ENCODE measurements at regions not wholly inside any gene's neighbourhood (a gene's known extent, or its start where the extent isn't known, plus 50 kb on each side); places are given as distances from the start of the nearest gene placed in this dataset.
A peak's percentile ranks its signal among the peaks of the same experiment; 100 is the strongest.

DNA sequence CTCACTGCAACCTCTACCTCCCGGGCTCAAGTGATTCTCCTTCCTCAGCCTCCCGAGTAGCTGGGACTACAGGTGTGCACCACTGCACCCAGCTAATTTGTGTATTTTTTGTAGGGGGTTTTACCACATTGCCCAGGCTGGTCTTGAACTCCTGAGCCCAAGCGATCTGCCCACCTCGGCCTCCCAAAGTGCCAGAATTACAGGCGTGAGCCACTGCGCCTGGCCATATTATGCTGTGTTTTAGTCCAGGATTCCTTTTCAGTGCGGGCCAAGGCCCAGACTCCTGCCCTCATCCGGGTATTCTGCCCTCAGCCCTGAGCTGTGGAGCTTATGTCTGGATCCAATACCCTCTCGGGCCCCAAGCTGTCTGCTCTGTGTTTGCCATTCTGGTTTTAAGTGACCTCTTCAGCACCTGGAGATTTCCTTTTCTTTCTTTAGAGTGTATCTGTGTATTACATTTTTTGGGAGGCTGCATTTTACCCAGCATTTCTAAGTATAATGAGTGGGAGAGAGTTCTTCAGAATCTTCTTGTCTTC, 114.9 kb downstream of the BUB3 start:
- ChIA-PET CTCF (ENCODE audit: partially characterized antibody) (no interaction called here), POLR2A (ENCODE audit: partially characterized antibody) (no interaction called here)
- Histone ChIP-seq H3K9me3 (ENCODE audit: control insufficient read depth in 1 of 2, low read length in 2 of 2) (no peaks in the 10 kb centered on the region), H3K4me1 (ENCODE audit: insufficient read depth, low read length) (no peaks in the 10 kb centered on the region), H3K36me3 (ENCODE audit: insufficient read depth, low read length) (no peaks in the 10 kb centered on the region), H3K4me3 (ENCODE audit: low read length in 2 of 2) (no peak overlapping the region), H3K27ac (ENCODE audit: low read depth, low read length) (no peak overlapping the region), H3K27me3 (ENCODE audit: insufficient read depth, low read length) (no peaks in the 10 kb centered on the region)
- DNase-seq: no peak
- Mint-ChIP-seq H3K27ac (peak overlapping the region in 1 of 7 donors; percentile 33), H3K9me3 (peaks cover 0 to under 1% (median 0%) of the 10 kb centered on the region in 8 donors), H3K4me3 (no peak overlapping the region), H3K4me1 (peaks cover 0 to 5% (median 0%) of the 10 kb centered on the region in 4 donors), H3K36me3 (peaks cover 0 to 22% of the 10 kb centered on the region in 2 donors), H3K27me3 (peaks cover 2 to 7% of the 10 kb centered on the region in 2 donors)
- intact Hi-C loops (cut with micrococcal nuclease): no loop called here

DNA sequence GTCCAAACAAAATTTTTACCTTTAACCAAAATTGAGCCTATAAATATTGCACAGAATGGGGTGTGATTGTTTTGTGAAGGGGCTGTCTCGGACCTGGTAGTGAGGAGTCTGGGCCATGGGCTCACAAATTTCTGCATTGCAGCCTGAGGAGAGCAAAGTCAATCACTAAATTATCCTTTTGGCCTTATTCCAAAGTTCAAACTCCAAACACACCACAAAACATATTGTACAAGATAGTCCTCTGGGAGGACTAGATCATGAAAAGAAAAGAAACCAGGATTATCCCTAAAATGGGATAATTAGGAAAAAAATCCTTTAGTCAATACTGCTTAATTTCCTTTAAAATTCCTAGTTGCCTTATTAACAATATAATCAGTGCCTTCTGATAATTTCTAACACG, 115.5 kb downstream of the BUB3 start:
- Histone ChIP-seq H3K36me3 (ENCODE audit: insufficient read depth, low read length) (no peaks in the 10 kb centered on the region), H3K9me3 (ENCODE audit: control insufficient read depth in 1 of 2, low read length in 2 of 2) (no peaks in the 10 kb centered on the region), H3K4me1 (ENCODE audit: insufficient read depth, low read length) (no peaks in the 10 kb centered on the region), H3K27ac (ENCODE audit: low read depth, low read length) (no peak overlapping the region), H3K4me3 (ENCODE audit: low read length in 2 of 2) (no peak overlapping the region), H3K27me3 (ENCODE audit: insufficient read depth, low read length) (no peaks in the 10 kb centered on the region)
- ChIA-PET CTCF (ENCODE audit: partially characterized antibody) (interaction anchor here (1.1 kb wide), 1 partner anchor 45 kb away, joined by 3 read pairs; no protein-coding TSS in a partner anchor), POLR2A (ENCODE audit: partially characterized antibody) (no interaction called here)
- Mint-ChIP-seq H3K27me3 (peaks cover 4 to 10% of the 10 kb centered on the region in 2 donors), H3K4me1 (peaks cover 0 to 5% (median 0%) of the 10 kb centered on the region in 4 donors), H3K27ac (no peak overlapping the region), H3K4me3 (no peak overlapping the region), H3K36me3 (peaks cover 0 to 22% of the 10 kb centered on the region in 2 donors), H3K9me3 (peaks cover 0 to 2% (median 0%) of the 10 kb centered on the region in 8 donors)
- intact Hi-C loops (cut with micrococcal nuclease): no loop called here
- no peak for DNase-seq

DNA sequence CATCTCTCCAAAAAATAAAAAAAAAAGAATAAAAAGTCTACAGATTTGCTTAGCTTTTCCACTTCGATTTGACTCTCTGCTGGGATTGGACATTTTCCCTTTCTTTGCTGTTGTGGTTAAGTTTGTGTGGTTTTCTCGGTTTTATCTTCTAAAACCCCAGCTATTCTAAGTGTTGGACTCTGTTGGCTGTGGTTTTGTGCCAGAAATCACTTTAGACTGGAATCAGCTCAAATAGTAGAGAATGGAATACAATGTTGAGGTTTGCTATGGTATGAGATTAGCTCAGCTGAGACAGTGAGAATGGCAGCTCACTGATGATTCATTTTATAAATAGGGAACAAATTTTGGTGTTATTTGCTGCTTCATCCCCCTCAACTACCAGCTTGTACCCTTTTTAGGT, 116.0 kb downstream of the BUB3 start:
- CTCF ChIA-PET (ENCODE audit: partially characterized antibody): interaction anchor here (1.1 kb wide), 1 partner anchor 45 kb away, joined by 3 read pairs; no protein-coding TSS in a partner anchor
- intact Hi-C loops (cut with micrococcal nuclease): no loop called here
- H3K4me1 Mint-ChIP-seq: peaks cover 0 to 7% (median 0%) of the 10 kb centered on the region in 4 donors

DNA sequence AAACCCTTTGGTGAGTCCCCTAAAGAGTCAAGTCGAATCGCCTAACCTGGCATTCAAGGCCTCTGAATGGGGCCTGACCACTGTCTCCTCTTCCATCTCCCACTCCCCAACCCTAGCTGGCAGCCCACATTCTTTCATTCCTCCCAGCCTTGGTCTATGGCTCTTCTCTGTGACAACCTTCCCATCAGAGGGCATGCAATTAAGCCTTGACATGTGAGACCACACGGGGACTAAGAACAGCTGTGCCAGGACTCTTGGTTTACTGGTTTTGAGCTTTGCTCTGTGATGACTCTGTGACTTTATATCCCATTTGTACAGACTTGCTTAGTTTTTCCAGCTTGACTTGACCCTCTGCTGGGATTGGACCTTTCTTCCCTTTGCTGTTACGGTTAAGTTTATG, 116.6 kb downstream of the BUB3 start:
- Histone ChIP-seq H3K4me3 (ENCODE audit: low read length in 2 of 2) (no peak overlapping the region), H3K9me3 (ENCODE audit: control insufficient read depth in 1 of 2, low read length in 2 of 2) (no peaks in the 10 kb centered on the region), H3K36me3 (ENCODE audit: insufficient read depth, low read length) (no peaks in the 10 kb centered on the region), H3K4me1 (ENCODE audit: insufficient read depth, low read length) (no peaks in the 10 kb centered on the region), H3K27me3 (ENCODE audit: insufficient read depth, low read length) (no peaks in the 10 kb centered on the region), H3K27ac (ENCODE audit: low read depth, low read length) (no peak overlapping the region)
- H3K36me3 Mint-ChIP-seq: peaks cover 0 to 22% of the 10 kb centered on the region in 2 donors
- H3K4me3 Mint-ChIP-seq: no peak overlapping the region
- no peak overlapping the region for H3K27ac Mint-ChIP-seq
- intact Hi-C loops (cut with micrococcal nuclease): no loop called here
- ChIA-PET POLR2A (ENCODE audit: partially characterized antibody) (no interaction called here), CTCF (ENCODE audit: partially characterized antibody) (interaction anchor here (1.1 kb wide), 1 partner anchor 46 kb away, joined by 3 read pairs; no protein-coding TSS in a partner anchor)
- peaks cover 0 to 10% (median 0%) of the 10 kb centered on the region in 4 donors for H3K4me1 Mint-ChIP-seq
- peaks cover 5 to 12% of the 10 kb centered on the region in 2 donors for H3K27me3 Mint-ChIP-seq
- DNase-seq: no peak
- H3K9me3 Mint-ChIP-seq: peaks cover 0 to 3% (median 0%) of the 10 kb centered on the region in 8 donors

More for the DNA sequence above, 116.0 kb downstream of the BUB3 start:
- Histone ChIP-seq H3K4me3 (ENCODE audit: low read length in 2 of 2) (no peak overlapping the region), H3K4me1 (ENCODE audit: insufficient read depth, low read length) (no peaks in the 10 kb centered on the region), H3K9me3 (ENCODE audit: control insufficient read depth in 1 of 2, low read length in 2 of 2) (no peaks in the 10 kb centered on the region), H3K27ac (ENCODE audit: low read depth, low read length) (no peak overlapping the region), H3K27me3 (ENCODE audit: insufficient read depth, low read length) (no peaks in the 10 kb centered on the region), H3K36me3 (ENCODE audit: insufficient read depth, low read length) (no peaks in the 10 kb centered on the region)
- Mint-ChIP-seq H3K9me3 (peaks cover 0 to 3% (median 0%) of the 10 kb centered on the region in 8 donors), H3K36me3 (peaks cover 0 to 22% of the 10 kb centered on the region in 2 donors), H3K27ac (no peak overlapping the region), H3K27me3 (peaks cover 5 to 11% of the 10 kb centered on the region in 2 donors), H3K4me3 (no peak overlapping the region)
- POLR2A ChIA-PET (ENCODE audit: partially characterized antibody): no interaction called here
- DNase-seq: no peak

DNA sequence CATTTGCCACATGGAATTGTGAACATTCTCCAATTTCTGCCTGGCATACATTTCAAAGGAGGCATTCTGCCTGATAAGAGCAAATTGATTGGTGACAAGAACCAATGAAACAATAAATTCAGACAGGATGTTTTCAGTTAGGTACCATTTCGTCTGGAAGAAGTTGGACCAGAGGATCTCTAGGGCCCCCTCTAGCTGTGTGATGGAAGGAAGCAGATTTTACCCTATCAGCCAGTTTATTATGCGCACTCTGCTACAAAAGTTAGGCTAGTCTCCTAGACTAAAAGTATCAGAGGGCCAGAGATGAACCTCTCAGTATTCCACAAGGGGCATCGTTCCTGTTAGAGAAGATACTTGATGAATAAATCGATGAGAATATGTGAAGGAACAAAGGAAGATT, 118.0 kb downstream of the BUB3 start:
- Mint-ChIP-seq H3K27ac (no peak overlapping the region), H3K36me3 (peaks cover 2 to 26% of the 10 kb centered on the region in 2 donors), H3K4me1 (peaks cover 0 to 10% (median 0%) of the 10 kb centered on the region in 4 donors), H3K9me3 (peaks cover 0 to 4% (median 1%) of the 10 kb centered on the region in 8 donors), H3K27me3 (peaks cover 5 to 14% of the 10 kb centered on the region in 2 donors), H3K4me3 (no peak overlapping the region)
- H3K27ac ChIP-seq (ENCODE audit: low read depth, low read length): no peak overlapping the region
- POLR2A ChIA-PET (ENCODE audit: partially characterized antibody): no interaction called here
- no peak overlapping the region for H3K4me3 ChIP-seq (ENCODE audit: low read length in 2 of 2)
- H3K9me3 ChIP-seq (ENCODE audit: control insufficient read depth in 1 of 2, low read length in 2 of 2): no peaks in the 10 kb centered on the region
- no peaks in the 10 kb centered on the region for H3K36me3 ChIP-seq (ENCODE audit: insufficient read depth, low read length)
- CTCF ChIA-PET (ENCODE audit: partially characterized antibody): interaction anchor here (1.2 to 1.8 kb wide), 2 partner anchors 34 to 138 kb away, joined by 4 to 6 read pairs; no protein-coding TSS in a partner anchor
- intact Hi-C loops (cut with micrococcal nuclease): loop anchor here (2.0 kb wide), 1 partner anchor 139 kb away; no protein-coding TSS in a partner anchor
- no peaks in the 10 kb centered on the region for H3K27me3 ChIP-seq (ENCODE audit: insufficient read depth, low read length)
- no peaks in the 10 kb centered on the region for H3K4me1 ChIP-seq (ENCODE audit: insufficient read depth, low read length)
- no peak for DNase-seq

DNA sequence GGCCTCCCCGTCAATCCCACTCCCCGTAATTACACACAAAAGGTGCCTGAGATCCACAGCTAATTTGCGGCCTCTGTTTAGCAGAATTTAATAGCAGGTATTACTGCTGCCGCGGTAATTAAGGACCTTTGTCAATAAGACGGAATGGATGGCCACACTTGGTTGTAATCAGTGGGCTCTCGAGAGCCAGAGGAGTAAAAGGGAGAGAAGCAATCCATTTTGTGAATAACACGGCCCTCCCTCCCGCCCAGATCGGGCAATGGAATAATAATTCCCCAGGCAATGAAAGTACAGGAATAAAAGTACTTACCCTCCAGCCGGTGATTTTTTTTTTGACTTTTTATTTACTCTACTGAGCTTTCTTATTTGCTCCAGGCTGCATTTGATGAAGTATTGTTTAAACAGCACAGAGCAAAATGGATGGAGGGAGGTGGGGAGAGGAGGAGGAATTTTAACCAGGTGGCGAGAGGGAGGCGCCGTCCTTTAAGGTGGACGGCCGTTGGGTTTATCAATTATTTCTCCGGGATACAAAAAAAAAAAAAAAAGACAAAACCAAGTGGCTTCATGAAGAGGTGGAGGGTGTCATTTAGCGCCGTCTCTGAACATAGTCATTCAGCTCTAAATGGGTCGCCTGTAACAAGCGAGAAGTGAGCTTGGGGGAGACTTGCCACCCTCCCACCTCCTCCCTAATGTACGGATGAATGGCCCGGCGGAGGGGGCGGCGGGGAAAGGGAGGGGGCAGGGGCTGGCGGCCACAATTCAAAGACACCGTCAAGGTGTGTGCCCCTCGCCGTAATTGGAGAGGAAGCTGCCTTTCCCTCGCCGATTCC, 120.3 kb downstream of the BUB3 start:
- Mint-ChIP-seq H3K36me3 (peaks cover 2 to 22% of the 10 kb centered on the region in 2 donors), H3K4me3 (no peak overlapping the region), H3K4me1 (peaks cover 0 to 10% (median 0%) of the 10 kb centered on the region in 4 donors), H3K9me3 (peaks cover 0 to 4% (median 1%) of the 10 kb centered on the region in 8 donors), H3K27ac (no peak overlapping the region), H3K27me3 (peaks cover 5 to 14% of the 10 kb centered on the region in 2 donors)
- DNase-seq: no peak
- ChIA-PET POLR2A (ENCODE audit: partially characterized antibody) (no interaction called here), CTCF (ENCODE audit: partially characterized antibody) (interaction anchor here (1.8 kb wide), 1 partner anchor 33 kb away, joined by 4 read pairs; no protein-coding TSS in a partner anchor)
- intact Hi-C loops (cut with micrococcal nuclease): no loop called here
- no peak overlapping the region for H3K4me3 ChIP-seq (ENCODE audit: low read length in 2 of 2)
- no peaks in the 10 kb centered on the region for H3K36me3 ChIP-seq (ENCODE audit: insufficient read depth, low read length)
- no peak overlapping the region for H3K27ac ChIP-seq (ENCODE audit: low read depth, low read length)
- H3K9me3 ChIP-seq (ENCODE audit: control insufficient read depth in 1 of 2, low read length in 2 of 2): no peaks in the 10 kb centered on the region
- H3K27me3 ChIP-seq (ENCODE audit: insufficient read depth, low read length): no peaks in the 10 kb centered on the region
- no peaks in the 10 kb centered on the region for H3K4me1 ChIP-seq (ENCODE audit: insufficient read depth, low read length)

DNA sequence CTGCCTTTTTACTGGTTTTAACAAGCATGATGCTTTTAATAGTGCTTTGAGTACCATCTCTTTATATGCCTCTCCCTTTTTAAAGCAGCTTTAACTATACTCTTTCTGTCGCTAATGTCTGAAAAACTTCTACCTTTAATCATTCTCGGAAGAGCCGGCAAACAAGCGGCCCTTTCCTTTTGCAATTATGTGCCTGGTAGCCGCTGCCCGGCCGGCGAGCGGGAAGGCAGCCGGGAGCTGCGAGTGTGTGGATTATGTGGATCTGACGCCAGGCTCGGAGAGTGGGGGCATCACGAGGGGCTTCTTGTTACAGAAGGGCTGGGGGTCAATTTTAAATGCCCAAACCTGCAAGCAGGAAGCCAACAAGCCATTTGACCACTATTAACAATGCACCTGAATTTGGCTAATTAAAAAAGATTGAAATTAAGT, 120.9 kb downstream of the BUB3 start:
- DNase-seq: no peak
- Histone ChIP-seq H3K4me1 (ENCODE audit: insufficient read depth, low read length) (no peaks in the 10 kb centered on the region), H3K36me3 (ENCODE audit: insufficient read depth, low read length) (no peaks in the 10 kb centered on the region), H3K27me3 (ENCODE audit: insufficient read depth, low read length) (no peaks in the 10 kb centered on the region), H3K9me3 (ENCODE audit: control insufficient read depth in 1 of 2, low read length in 2 of 2) (no peaks in the 10 kb centered on the region), H3K4me3 (ENCODE audit: low read length in 2 of 2) (no peak overlapping the region), H3K27ac (ENCODE audit: low read depth, low read length) (no peak overlapping the region)
- Mint-ChIP-seq H3K4me3 (no peak overlapping the region), H3K4me1 (peaks cover 0 to 10% (median 0%) of the 10 kb centered on the region in 4 donors), H3K36me3 (peaks cover 2 to 21% of the 10 kb centered on the region in 2 donors), H3K9me3 (peaks cover 0 to 4% (median 1%) of the 10 kb centered on the region in 8 donors), H3K27me3 (peaks cover 5 to 14% of the 10 kb centered on the region in 2 donors), H3K27ac (no peak overlapping the region)
- POLR2A ChIA-PET (ENCODE audit: partially characterized antibody): no interaction called here
- intact Hi-C loops (cut with micrococcal nuclease): no loop called here
- CTCF ChIA-PET (ENCODE audit: partially characterized antibody): no interaction called here
